ENCODE measurements at regions not wholly inside any gene's neighbourhood (a gene's known extent, or its start where the extent isn't known, plus 50 kb on each side); places are given as distances from the start of the nearest gene placed in this dataset.
A peak's percentile ranks its signal among the peaks of the same experiment; 100 is the strongest.

GRCh38 chr20:22403632-22404361 is 180.6 kb downstream of the FOXA2 start:
- DNase-seq: peak; percentile 94

- peak; percentile 69 for DNase-seq
These were observed 181.2 kb downstream of the FOXA2 start for GRCh38 chr20:22403022-22403631.

GRCh38 chr20:22402550-22402949 is 181.8 kb downstream of the FOXA2 start:
- peak; percentile 89 for DNase-seq

DNA sequence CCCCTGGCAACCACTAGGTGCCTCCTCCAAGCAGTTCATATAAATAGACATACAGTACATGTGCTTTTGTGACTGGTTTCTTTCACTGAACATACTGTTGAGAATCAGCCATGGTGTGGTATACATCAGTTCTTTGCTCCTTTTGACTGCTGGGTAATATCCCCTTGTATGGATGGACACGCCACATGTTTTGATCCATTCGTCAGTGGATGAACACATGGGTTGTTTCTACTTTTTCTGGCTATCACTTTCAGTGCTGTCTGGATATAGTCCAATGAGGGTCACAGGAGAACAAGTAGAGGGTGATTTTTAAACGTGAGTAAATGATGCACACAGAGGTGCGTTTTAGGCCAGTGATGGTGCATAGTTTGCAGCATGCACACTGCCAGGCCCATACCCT is 183.9 kb downstream of the FOXA2 start:
- no peak for DNase-seq

DNA sequence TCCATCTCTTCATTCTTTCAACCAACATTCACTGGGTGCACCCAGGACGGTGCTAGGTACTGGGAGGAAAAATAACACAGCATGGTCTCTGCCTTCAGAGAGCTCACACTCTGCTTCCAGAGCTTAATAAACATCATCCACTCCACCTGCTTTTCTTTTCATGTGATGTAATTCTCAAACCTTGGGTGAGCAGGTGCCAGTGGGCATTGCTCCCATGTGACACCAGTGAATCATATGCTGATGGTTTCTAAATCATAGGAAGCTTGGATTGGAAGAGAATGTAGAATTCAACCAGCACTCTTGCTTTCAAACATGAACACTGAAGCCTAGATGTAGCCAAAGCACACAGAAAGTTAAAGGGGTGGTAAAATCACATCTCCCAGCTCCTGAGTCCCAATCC is 189.8 kb downstream of the FOXA2 start:
- no peak for DNase-seq

DNA sequence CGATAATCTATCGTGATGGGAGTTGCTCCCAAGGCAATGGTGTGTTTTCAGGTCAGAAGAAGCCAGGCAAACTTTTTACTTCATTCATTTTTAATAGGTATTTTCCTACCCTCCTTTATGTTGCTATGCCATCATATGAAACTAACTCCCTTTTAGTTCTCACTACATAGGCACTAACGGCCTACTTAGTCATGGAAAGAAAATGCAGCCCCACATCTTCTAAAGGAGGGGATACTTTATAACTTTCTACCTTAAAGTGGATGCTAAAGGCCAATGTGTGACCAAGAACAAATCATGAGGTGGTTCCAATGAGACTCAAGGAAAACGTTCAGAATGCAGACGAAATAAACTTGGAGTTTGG is 193.8 kb downstream of the FOXA2 start:
- no peak for DNase-seq

DNA sequence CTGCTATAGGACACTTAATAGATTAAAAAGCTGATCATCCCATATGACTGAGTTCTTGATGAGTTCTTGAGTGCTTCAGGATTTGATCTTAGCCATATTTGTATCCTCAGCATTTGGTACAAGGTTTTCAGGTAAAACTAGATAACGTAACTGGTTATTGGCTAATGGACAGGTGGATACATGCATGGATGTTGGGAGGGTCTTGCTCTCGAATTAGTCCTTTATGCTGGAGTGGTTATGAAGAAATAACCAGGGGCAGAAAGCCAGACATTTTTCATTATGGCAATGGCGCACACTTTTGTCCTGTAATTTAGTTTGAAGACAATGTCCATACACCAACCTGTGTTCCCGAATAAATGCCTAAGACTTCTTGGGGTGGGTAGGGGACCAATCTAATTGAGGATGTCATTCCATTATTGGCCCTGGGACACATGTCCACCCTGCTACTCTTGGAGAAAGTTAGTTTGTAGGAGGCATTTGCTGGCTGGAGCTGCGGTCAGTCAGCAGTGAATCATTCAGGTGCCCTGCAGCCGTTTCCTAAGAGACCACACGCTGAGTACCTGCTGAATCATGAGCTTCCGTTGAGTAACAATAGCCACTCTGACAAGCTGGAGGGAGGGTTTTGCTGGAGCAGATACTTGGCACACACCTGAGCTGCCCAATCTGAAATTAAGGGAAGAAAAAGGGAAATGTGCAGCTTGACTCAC is 194.4 kb downstream of the FOXA2 start:
- no peak for DNase-seq

- no peak for DNase-seq
These were observed 196.9 kb downstream of the FOXA2 start for GRCh38 chr20:22387452-22387851.

- no peak for DNase-seq
These were observed 198.1 kb downstream of the FOXA2 start for GRCh38 chr20:22386306-22386623.

DNA sequence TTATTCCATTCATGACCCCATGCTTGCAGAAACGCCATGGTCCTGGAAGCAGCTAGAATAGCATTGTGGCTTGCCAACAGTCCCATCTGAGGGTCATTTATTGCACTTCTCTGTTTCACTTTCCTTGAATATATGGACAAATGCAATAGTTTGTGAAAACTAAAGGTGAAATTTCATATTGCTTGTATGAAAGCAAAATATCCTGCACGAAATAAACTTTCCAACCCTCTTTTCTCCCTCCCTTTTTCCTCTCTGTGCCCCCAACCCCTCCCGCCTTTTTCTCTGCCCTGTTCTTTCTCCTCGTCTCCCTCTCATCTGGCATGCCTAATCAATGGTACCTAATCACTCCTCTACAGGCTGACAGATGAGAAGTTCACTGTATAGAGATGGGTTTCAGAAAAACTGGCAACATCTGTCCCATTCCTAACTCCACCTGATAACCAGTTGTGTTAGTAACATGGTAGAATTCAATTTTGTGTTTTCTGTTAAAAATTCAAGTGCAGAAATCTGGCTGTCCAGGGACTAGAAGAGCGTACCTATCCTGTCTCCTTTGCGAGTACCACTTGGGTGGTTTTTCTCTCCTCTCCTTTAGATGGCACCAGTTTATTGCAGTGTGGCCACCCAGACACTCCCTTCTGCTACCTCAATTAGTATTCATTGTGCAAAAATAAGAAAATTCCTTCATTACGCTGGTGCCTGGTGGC is 198.6 kb downstream of the FOXA2 start:
- DNase-seq: peak; percentile 46

DNA sequence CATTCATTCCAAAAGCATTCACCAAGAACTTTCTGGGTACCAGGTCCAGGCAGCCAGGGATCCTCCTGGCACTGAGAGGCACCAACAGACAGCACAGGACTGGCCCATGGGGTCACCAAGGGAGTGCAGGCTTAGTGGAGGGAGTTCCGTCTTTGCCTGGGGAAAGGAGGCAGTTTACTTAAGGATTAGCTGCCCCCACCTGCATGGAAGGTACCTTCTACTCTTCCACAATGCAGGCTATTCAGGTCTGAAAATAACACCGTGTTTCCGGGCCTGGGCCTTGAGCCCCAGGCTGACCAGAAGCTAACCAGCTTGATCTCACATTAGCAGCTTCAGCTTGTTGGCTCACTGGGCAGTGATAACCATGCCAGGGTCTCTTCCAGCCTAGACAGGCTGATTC is 199.4 kb downstream of the FOXA2 start:
- DNase-seq: no peak

GRCh38 chr20:22383156-22383555 is 201.2 kb downstream of the FOXA2 start:
- DNase-seq: no peak

GRCh38 chr20:22382742-22383141 is 201.6 kb downstream of the FOXA2 start:
- no peak for DNase-seq

GRCh38 chr20:22381812-22382416 is 202.5 kb downstream of the FOXA2 start:
- DNase-seq: peak; percentile 40

- no peak for DNase-seq
These were observed 204.9 kb downstream of the FOXA2 start for GRCh38 chr20:22379472-22379871.

GRCh38 chr20:22374678-22375590 is 209.4 kb downstream of the FOXA2 start:
- DNase-seq: no peak

GRCh38 chr20:22374066-22374465 is 210.3 kb downstream of the FOXA2 start:
- DNase-seq: no peak

DNA sequence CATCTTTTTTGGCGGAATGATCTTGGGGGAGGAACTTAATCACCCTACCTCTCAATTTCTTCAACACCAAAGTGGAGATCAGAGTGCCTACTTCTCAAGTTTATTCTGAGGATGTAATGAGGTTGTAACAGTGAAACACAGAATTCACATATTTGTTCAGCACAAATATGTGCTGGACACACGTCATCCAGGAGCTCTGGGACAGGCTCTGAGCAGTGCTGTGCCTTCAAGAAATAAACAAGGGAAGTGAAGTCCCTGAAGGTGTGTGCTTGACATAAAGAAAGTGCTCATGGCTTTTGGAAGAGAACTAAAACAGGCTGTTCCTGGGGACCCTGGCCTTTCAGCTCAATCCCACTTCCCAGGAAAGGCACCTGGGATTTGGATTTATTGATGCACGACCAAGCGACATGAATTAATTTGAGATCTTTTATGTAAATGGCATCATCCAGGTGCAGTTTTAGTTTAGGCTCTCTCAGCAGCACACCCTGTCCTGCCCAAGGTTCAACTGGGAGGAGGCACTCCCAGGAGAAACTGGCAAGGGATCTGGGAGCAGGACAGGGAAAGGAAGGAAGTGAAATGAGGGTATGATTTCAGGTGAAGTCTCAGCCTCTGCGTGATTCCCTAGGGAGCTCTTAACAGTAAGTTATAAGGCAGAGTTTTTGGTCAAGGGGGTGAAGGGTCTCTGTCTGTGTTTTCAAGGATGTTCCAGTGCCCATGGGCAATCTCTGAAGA is 211.0 kb downstream of the FOXA2 start:
- peak; percentile 23 for DNase-seq

DNA sequence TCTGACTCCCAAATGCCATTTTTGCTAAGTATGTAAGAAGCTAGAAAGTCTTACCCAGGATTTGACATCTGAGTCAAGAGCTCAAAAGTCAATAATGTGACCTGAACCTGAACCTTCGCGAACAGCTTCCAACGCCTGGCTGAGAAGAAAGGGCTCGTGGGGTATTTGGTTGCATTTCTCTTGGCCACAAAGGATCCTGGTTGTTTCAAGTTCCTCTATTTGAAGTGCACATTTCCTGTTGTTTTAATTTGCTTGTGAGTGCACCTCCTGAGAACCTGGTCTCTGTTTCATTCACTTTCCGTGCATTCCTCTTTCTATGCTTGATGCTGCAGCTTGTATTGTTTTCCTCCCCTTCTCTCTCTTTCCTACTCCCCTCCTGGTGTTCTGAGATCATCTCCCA is 212.5 kb downstream of the FOXA2 start:
- no peak for DNase-seq

DNA sequence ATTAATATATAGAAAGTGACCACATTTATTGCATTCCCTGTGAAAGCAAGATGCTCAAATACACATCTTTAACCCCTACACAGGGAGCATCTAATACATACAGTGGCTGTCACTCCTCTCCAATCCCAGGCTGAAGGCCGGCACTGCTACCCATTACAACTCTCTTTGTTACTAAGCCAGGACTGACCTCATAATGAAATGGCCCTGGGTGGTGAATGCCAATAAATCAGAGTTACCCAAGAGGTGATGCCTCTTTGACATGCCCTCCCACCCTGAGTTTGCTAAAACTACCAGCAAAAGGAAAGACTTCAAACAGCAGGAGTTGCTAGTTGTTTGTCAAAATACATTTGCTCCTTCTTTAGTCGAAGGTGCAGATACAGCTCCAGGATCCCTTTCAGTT is 214.2 kb downstream of the FOXA2 start:
- no peak for DNase-seq

GRCh38 chr20:22369100-22369499 is 215.3 kb downstream of the FOXA2 start:
- no peak for DNase-seq

DNA sequence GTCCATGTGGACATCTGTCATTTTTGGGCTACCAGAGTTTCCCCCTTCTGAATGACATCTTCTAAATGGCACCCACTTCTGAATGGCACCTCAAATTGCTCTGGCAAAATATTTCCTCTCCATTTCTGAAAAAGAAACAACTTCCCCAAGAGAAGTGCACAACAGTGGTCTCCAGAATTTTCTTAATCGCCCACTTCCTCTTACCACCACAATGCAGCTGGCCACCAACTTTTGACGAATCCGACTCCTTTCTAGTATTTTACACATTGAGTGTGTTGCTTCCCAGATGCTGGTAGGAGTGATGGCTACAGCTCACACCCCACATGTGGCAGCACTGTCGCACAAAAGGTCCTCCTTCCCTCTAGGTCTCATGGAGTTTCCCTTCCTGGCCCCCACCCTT is 216.1 kb downstream of the FOXA2 start:
- DNase-seq: no peak

All from NCI-H526 treated with DMSO at 0.1 percent for 48 hours (cell line).